K562 (cell line): ENCODE measurements at regions not wholly inside any gene's neighbourhood (a gene's known extent, or its start where the extent isn't known, plus 50 kb on each side); places are given as distances from the start of the nearest gene placed in this dataset.

ENCODE experiments used
- ATAC-seq: fragments of 200-7000 bp; cut with Tn5 transposase; 3 replicates; pipeline ENCODE4 v1.9.1; 2020; ENCODE audit warnings: moderate library complexity
- BruUV-seq: library from RNA; stranded (reverse); fragments of 400-500 nt; replicated peaks from 2 replicates; lab custom pipeline; 2021; lab: Mats Ljungman, UMichigan
- CTCF ChIA-PET: fragments of 300-600 bp; formaldehyde crosslinking; extraction: SDS; loops from one replicate; lab custom pipeline; 2021; ENCODE audit warnings: low intra/inter-chr PET ratio; lab: Yijun Ruan, JAX
- POLR2A ChIA-PET: fragments of 300-600, 350-650 bp; sonication (Branson Sonifier 250); formaldehyde crosslinking; extraction: SDS; loops from one replicate; lab custom pipeline; 2021; ENCODE audit warnings: antibody characterized with exemption, inconsistent platforms; lab: Yijun Ruan, JAX
- DNase-seq, 4 experiments: peaks; one replicate each; pipeline versions ENCODE4 v3.0.0 to v3.0.0-alpha.2; 2011 to 2018; ENCODE audit warnings: low spot score in 3 of 4, mixed read lengths in 3 of 4; ENCODE audit errors: extremely low read depth in 1 of 4
- FAIRE-seq: peaks from 2 replicates; lab custom pipeline; 2011; peaks lifted over from hg19 to GRCh38; lab: Jason Lieb, UNC
- H2AFZ ChIP-seq: 2 replicates; pipeline ENCODE4 v1.6.0; 2011; ENCODE audit warnings: low read depth, low read length, control low read depth, inconsistent platforms
- H3K27ac ChIP-seq: fragments of 200-600 bp; 3 replicates; pipeline ENCODE4 v1.8.0; 2011; ENCODE audit warnings: low read depth, mild to moderate bottlenecking, control low read depth, inconsistent platforms, low read length, moderate library complexity, mixed read lengths; ENCODE audit errors: extremely low read depth
- H3K27me3 ChIP-seq, 2 experiments: fragments of 300-600 bp in 1 of 2; 2 replicates in 1 of 2; 3 replicates in 1 of 2; pipeline versions ENCODE4 v1.6.0 to v1.8.0; 2011; ENCODE audit warnings: inconsistent platforms in 2 of 2, low read length in 2 of 2, mild to moderate bottlenecking in 1 of 2, mixed read lengths in 1 of 2, moderate library complexity in 1 of 2; ENCODE audit not compliant: control insufficient read depth in 2 of 2, insufficient read depth in 2 of 2
- H3K36me3 ChIP-seq: fragments of 300-600 bp; 3 replicates; pipeline ENCODE4 v1.8.0; 2011; ENCODE audit warnings: mild to moderate bottlenecking, low read length, inconsistent platforms; ENCODE audit not compliant: control insufficient read depth, insufficient read depth
- H3K4me1 ChIP-seq, 2 experiments: fragments of 200-600 bp in 1 of 2; replicated peaks in 1 of 2; 2 replicates in 1 of 2; 3 replicates in 1 of 2; pipeline versions ENCODE4 v1.5.1 to v1.8.0; 2011; ENCODE audit warnings: inconsistent platforms in 2 of 2, low read length in 2 of 2, mild to moderate bottlenecking in 1 of 2, mixed read lengths in 1 of 2, moderate library complexity in 1 of 2; ENCODE audit not compliant: control insufficient read depth in 2 of 2, insufficient read depth in 2 of 2
- H3K4me2 ChIP-seq: 2 replicates; pipeline ENCODE4 v1.6.1; 2011; ENCODE audit warnings: low read length, control low read depth, inconsistent platforms, mixed read lengths; ENCODE audit not compliant: insufficient read depth
- H3K4me3 ChIP-seq: fragments of 200-600 bp; sonication (generic), shearing (Covaris generic); 2 replicates; pipeline ENCODE4 v1.5.1; 2016; ENCODE audit warnings: control low read depth, inconsistent platforms
- H3K79me2 ChIP-seq: fragments of 200-600 bp; 3 replicates; pipeline ENCODE4 v1.8.0; 2011; ENCODE audit warnings: low read length, inconsistent platforms; ENCODE audit not compliant: control insufficient read depth, insufficient read depth
- H3K9ac ChIP-seq, 2 experiments: 2 replicates each; pipeline versions ENCODE4 v1.6.0 to v1.6.1; 2011; ENCODE audit warnings: low read depth in 2 of 2, low read length in 2 of 2, control low read depth in 1 of 2, inconsistent platforms in 1 of 2, mild to moderate bottlenecking in 1 of 2, mixed read lengths in 1 of 2; ENCODE audit not compliant: insufficient read depth in 1 of 2
- H3K9me1 ChIP-seq: one replicate; pipeline ENCODE4 v1.6.0; 2011; ENCODE audit warnings: inconsistent platforms, mild to moderate bottlenecking, low read length, moderate library complexity; ENCODE audit not compliant: control insufficient read depth, insufficient read depth
- H3K9me3 ChIP-seq: replicated peaks from 2 replicates; pipeline ENCODE4 v1.5.1; 2011; ENCODE audit warnings: low read depth, low read length, inconsistent platforms; ENCODE audit not compliant: control insufficient read depth, insufficient read depth
- H4K20me1 ChIP-seq: replicated peaks from 2 replicates; pipeline ENCODE4 v1.6.1; 2011; ENCODE audit warnings: low read length, inconsistent platforms, mixed read lengths; ENCODE audit not compliant: control insufficient read depth, insufficient read depth
- CHD1 ChIP-seq: fragments of 200-600 bp; sonication (generic); IDR thresholded peaks from one replicate; pipeline ENCODE4 v1.6.1; 2012; ENCODE audit warnings: mild to moderate bottlenecking, moderate library complexity, low read length, inconsistent platforms
- JUND ChIP-seq, 2 experiments: IDR thresholded peaks; 2 replicates in 1 of 2; 3 replicates in 1 of 2; pipeline ENCODE4 v1.6.1; 2011; ENCODE audit warnings: borderline replicate concordance in 2 of 2, low read depth in 2 of 2, low read length in 2 of 2, improper control_type of control experiment in 1 of 2, missing biosample characterization in 1 of 2, missing genetic modification characterization in 1 of 2, missing genetic modification reagents in 1 of 2
- MBD2 ChIP-seq: sonication (generic); IDR thresholded peaks from 2 replicates; pipeline ENCODE4 v1.6.1; 2016; ENCODE audit warnings: low read depth, borderline replicate concordance
- NR1H2 ChIP-seq: sonication (generic); formaldehyde crosslinking; IDR thresholded peaks from 2 replicates; pipeline ENCODE4 v1.4.0; 2020; ENCODE audit warnings: mild to moderate bottlenecking, missing genetic modification reagents
- PYGO2 ChIP-seq: fragments of 450-650 bp; IDR thresholded peaks from 2 replicates; pipeline ENCODE4 v1.6.1; 2016; ENCODE audit warnings: mild to moderate bottlenecking, missing genetic modification characterization, moderate library complexity, missing compliant biosample characterization
- RBBP5 ChIP-seq: fragments of 200-600 bp; sonication (generic); IDR thresholded peaks from 2 replicates; pipeline ENCODE4 v1.6.1; 2012; ENCODE audit warnings: borderline replicate concordance, mild to moderate bottlenecking, low read length, control low read depth, inconsistent platforms; ENCODE audit not compliant: insufficient read depth, poor library complexity, severe bottlenecking
- SIRT6 ChIP-seq: IDR thresholded peaks from one replicate; pipeline ENCODE4 v1.6.1; 2012; ENCODE audit warnings: low read depth, mild to moderate bottlenecking, control low read depth, inconsistent platforms, low read length, moderate library complexity
- SRSF3 ChIP-seq: fragments of 200-400 bp; formaldehyde crosslinking; IDR thresholded peaks from 2 replicates; pipeline ENCODE4 v1.6.1; 2016; ENCODE audit warnings: mild to moderate bottlenecking, low read length, moderate library complexity; ENCODE audit not compliant: insufficient read depth
- ZNF717 ChIP-seq: fragments of 250-450 bp; sonication (Bioruptor Pico); IDR thresholded peaks from 2 replicates; pipeline ENCODE4 v1.5.0; 2021
- WGBS: fragments of 100-300 bp; shearing (Covaris generic); methylation state at CpG from one replicate; pipeline ENCODE4 v1.1.6; 2016; ENCODE audit warnings: low coverage, mixed read lengths; ENCODE audit not compliant: insufficient coverage; ENCODE audit errors: missing lambda C conversion rate; 5-methylcytosine and 5-hydroxymethylcytosine counted together
- in situ Hi-C: fragments of 300-500 bp; cut with MboI; formaldehyde crosslinking; loops from 4 replicates; pipeline ENCODE4 v1.15.0; 2018; ENCODE audit warnings: inconsistent platforms, mixed read lengths
- intact Hi-C: fragments of 100-400 bp; cut with micrococcal nuclease; formaldehyde crosslinking; loops from 2 replicates; pipeline ENCODE4 v1.14.2; 2022

DNA sequence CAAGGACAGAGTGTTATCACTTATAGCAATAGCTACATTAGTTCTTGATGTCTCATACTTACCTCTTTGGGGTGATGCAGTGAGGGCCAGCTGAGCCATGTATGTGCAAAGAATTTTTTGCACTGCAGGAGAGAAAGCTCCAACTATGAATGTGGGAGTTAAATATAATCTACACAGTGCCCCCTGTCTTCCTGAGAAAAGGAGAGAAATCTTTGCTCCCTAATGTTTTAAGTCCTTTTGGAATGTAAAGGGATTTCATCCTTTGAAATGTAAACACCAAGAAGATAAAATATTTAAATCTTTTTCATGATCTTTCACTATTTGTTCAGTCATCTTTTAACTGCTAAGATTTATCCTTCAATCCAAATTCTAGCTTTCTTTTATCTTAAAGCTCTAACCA is 822.1 kb downstream of the TENT5A start (continued):
- TF ChIP-seq MBD2 (no peak), PYGO2 (tag) (no peak), NR1H2 (CRISPR knock-in tag) (no peak), CHD1 (no peak)

DNA sequence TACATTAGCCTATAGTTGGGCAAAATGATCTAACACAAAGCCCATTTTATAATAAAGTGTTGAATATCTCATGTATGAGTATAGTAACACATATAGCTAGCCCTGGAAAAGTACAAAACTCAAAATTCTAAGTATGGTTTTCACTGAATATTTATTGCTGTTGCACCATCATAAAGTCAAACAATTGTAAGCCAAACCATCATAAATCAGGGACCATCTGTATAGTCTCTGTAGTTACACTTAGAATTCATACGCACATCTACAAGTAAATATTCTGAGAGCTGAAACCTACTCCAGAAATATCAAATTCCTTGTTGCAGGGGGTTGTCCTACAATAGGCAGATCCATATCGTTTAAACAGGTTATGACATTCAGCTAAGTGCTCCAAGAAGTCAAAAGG is 817.3 kb downstream of the BCKDHB start:
- Histone ChIP-seq H3K9me3 (no peaks in the 10 kb centered on the region), H3K4me3 (no peak overlapping the region), H2AFZ (no peak overlapping the region), H3K27me3 (no peaks in the 10 kb centered on the region), H3K4me1 (no peaks in the 10 kb centered on the region), H3K9me1 (no peaks in the 10 kb centered on the region), H3K27ac (no peak overlapping the region), H3K36me3 (no peaks in the 10 kb centered on the region), H3K4me2 (no peak overlapping the region), H3K79me2 (no peaks in the 10 kb centered on the region), H3K9ac (no peak overlapping the region), H4K20me1 (no peaks in the 10 kb centered on the region)
- FAIRE-seq (no peak), DNase-seq (no peak), ATAC-seq (no peak)
- intact Hi-C loops (no loop called here), in situ Hi-C loops (no loop called here)
- TF ChIP-seq JUND (IDR thresholded peaks at IDR 0.05; ENCODE audit: borderline replicate concordance, low read depth, low read length) (no peak), JUND (tag; IDR thresholded peaks at IDR 0.05; ENCODE audit: borderline replicate concordance, low read depth, low read length) (no peak), RBBP5 (no peak), ZNF717 (no peak), SRSF3 (no peak), SIRT6 (no peak)
- whole genome bisulfite sequencing: 0% methylated on average over 2 of the region's 2 CpGs
- ChIA-PET POLR2A (no interaction called here), CTCF (no interaction called here)
- BruUV-seq: no TSS peak
